Osteocyte (in vitro differentiated cells): ENCODE measurements at regions not wholly inside any gene's neighbourhood (a gene's known extent, or its start where the extent isn't known, plus 50 kb on each side); places are given as distances from the start of the nearest gene placed in this dataset.
A peak's percentile ranks its signal among the peaks of the same experiment; 100 is the strongest.

ENCODE experiments used
- DNase-seq: peaks from one replicate; pipeline ENCODE4 v3.0.0; 2021; ENCODE audit warnings: mixed read lengths; ENCODE audit not compliant: unreplicated experiment; ENCODE audit errors: extremely low spot score
- H3K27ac Mint-ChIP-seq: one replicate; pipeline ENCODE4 v1.8.0; 2021; ENCODE audit warnings: mild to moderate bottlenecking, mixed read lengths; ENCODE audit not compliant: unreplicated experiment
- H3K27me3 Mint-ChIP-seq: one replicate; pipeline ENCODE4 v1.8.0; 2021; ENCODE audit warnings: mixed read lengths; ENCODE audit not compliant: unreplicated experiment
- H3K36me3 Mint-ChIP-seq: one replicate; pipeline ENCODE4 v1.8.0; 2021; ENCODE audit warnings: mixed read lengths; ENCODE audit not compliant: unreplicated experiment
- H3K4me1 Mint-ChIP-seq: one replicate; pipeline ENCODE4 v1.8.0; 2021; ENCODE audit warnings: mixed read lengths; ENCODE audit not compliant: unreplicated experiment
- H3K4me3 Mint-ChIP-seq: one replicate; pipeline ENCODE4 v1.8.0; 2021; ENCODE audit warnings: mild to moderate bottlenecking, moderate library complexity, mixed read lengths; ENCODE audit not compliant: unreplicated experiment
- H3K9me3 Mint-ChIP-seq: one replicate; pipeline ENCODE4 v1.8.0; 2021; ENCODE audit warnings: mixed read lengths; ENCODE audit not compliant: unreplicated experiment
- TF ChIP-seq, protein P1 (sequence below): fragments of 200-600 bp; sonication (generic); IDR thresholded peaks from 2 replicates; pipeline ENCODE4 v1.5.0; 2021; ENCODE audit warnings: antibody characterized with exemption, mild to moderate bottlenecking, moderate library complexity

- TF ChIP-seq, protein P1, sequence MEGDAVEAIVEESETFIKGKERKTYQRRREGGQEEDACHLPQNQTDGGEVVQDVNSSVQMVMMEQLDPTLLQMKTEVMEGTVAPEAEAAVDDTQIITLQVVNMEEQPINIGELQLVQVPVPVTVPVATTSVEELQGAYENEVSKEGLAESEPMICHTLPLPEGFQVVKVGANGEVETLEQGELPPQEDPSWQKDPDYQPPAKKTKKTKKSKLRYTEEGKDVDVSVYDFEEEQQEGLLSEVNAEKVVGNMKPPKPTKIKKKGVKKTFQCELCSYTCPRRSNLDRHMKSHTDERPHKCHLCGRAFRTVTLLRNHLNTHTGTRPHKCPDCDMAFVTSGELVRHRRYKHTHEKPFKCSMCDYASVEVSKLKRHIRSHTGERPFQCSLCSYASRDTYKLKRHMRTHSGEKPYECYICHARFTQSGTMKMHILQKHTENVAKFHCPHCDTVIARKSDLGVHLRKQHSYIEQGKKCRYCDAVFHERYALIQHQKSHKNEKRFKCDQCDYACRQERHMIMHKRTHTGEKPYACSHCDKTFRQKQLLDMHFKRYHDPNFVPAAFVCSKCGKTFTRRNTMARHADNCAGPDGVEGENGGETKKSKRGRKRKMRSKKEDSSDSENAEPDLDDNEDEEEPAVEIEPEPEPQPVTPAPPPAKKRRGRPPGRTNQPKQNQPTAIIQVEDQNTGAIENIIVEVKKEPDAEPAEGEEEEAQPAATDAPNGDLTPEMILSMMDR = no peak
- Mint-ChIP-seq H3K27ac (no peak overlapping the region), H3K27me3 (no peaks in the 10 kb centered on the region), H3K36me3 (no peaks in the 10 kb centered on the region), H3K4me3 (no peak overlapping the region), H3K4me1 (peaks cover 9% of the 10 kb centered on the region), H3K9me3 (no peaks in the 10 kb centered on the region)
- no peak for DNase-seq
These were observed 380.6 kb upstream of the NUDT12 start for GRCh38 chr5:103943230-103943629.

- no peak for DNase-seq
- H3K27me3 Mint-ChIP-seq = no peaks in the 10 kb centered on the region
- H3K27ac Mint-ChIP-seq = no peak overlapping the region
- no peaks in the 10 kb centered on the region for H3K36me3 Mint-ChIP-seq
- TF ChIP-seq, protein P1 = peak; percentile 45
- no peaks in the 10 kb centered on the region for H3K9me3 Mint-ChIP-seq
- H3K4me1 Mint-ChIP-seq = peaks cover 11% of the 10 kb centered on the region
- no peak overlapping the region for H3K4me3 Mint-ChIP-seq
These were observed 380.1 kb upstream of the NUDT12 start for GRCh38 chr5:103942587-103943186.

DNA sequence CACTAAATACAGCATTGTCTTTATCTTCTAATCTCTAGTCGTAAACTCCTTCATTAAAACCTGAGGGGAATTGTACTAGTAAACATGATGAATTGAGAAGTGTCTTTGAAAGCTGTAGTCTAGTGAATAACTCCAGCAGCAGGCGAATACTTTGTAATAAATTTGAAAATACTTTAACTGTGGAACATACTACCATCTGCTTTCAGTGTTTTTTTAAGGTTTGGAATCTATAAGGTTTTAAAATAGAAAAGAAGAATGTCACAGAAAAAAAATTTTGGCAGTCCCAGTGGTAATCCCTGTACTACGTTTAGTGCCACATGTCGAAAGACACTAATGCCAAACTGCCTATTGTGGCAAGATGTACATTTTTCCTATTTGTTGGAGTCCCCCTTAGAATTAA lies 379.0 kb upstream of the NUDT12 start:
- H3K36me3 Mint-ChIP-seq = no peaks in the 10 kb centered on the region
- no peaks in the 10 kb centered on the region for H3K27me3 Mint-ChIP-seq
- peaks cover 14% of the 10 kb centered on the region for H3K4me1 Mint-ChIP-seq
- H3K4me3 Mint-ChIP-seq = no peak overlapping the region
- H3K27ac Mint-ChIP-seq = no peak overlapping the region
- TF ChIP-seq, protein P1 = no peak
- no peaks in the 10 kb centered on the region for H3K9me3 Mint-ChIP-seq
- DNase-seq = no peak

- TF ChIP-seq, protein P1 = no peak
- peaks cover 22% of the 10 kb centered on the region for H3K4me1 Mint-ChIP-seq
- no peaks in the 10 kb centered on the region for H3K36me3 Mint-ChIP-seq
These were observed 375.6 kb upstream of the NUDT12 start for GRCh38 chr5:103938146-103938695.

DNA sequence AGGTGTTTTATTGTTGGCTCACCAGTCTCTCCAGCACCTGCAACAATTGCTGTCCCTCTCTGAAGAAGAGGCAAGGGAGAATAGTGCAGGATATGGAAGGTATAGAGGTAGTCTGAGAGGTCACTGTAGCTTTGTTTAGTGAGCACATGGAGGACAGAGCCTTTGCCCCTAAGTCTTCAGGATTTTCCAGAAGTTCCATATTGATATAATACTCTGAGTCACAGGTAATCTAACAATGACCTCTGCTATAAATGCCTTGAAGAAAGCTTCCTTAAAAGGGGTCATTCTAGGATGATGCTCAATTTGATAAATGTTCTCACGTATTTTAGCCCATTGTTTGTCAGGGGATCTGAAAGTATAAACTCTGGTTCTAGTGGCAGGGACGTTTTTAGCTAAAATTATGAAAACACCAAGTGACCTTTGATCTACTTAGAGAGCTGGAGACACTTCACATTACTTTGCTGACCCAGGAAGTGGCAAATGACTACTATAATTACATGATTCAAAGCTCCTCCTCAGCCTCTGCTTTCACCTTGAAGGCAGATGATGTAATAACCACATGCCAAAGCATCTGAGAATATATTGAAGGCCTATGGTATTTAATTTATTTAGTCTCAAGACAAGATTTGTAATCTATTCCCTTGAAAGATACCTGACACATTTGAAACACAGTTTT lies 366.9 kb upstream of the NUDT12 start:
- H3K36me3 Mint-ChIP-seq = no peaks in the 10 kb centered on the region
- TF ChIP-seq, protein P1 = no peak
- no peaks in the 10 kb centered on the region for H3K27me3 Mint-ChIP-seq
- H3K4me1 Mint-ChIP-seq = peaks cover 12% of the 10 kb centered on the region
- H3K9me3 Mint-ChIP-seq = peaks cover 12% of the 10 kb centered on the region
- no peak for DNase-seq
- H3K4me3 Mint-ChIP-seq = no peak overlapping the region
- no peak overlapping the region for H3K27ac Mint-ChIP-seq

More at GRCh38 chr5:103938146-103938695, 375.6 kb upstream of the NUDT12 start:
- H3K27me3 Mint-ChIP-seq = no peaks in the 10 kb centered on the region
- no peaks in the 10 kb centered on the region for H3K9me3 Mint-ChIP-seq
- DNase-seq = no peak
- peak overlapping the region; percentile 29 for H3K4me3 Mint-ChIP-seq
- H3K27ac Mint-ChIP-seq = peak overlapping the region; percentile 75
